ENCODE measurements at regions not wholly inside any gene's neighbourhood (a gene's known extent, or its start where the extent isn't known, plus 50 kb on each side); places are given as distances from the start of the nearest gene placed in this dataset.

- no peak for DNase-seq (ENCODE audit: low spot score)
Observed at GRCh38 chr5:26828294-26828693, 210.1 kb downstream of the CDH9 start.

- DNase-seq (ENCODE audit: low spot score): no peak
Observed at GRCh38 chr5:26813235-26813634, 225.2 kb downstream of the CDH9 start.

- no peak for DNase-seq (ENCODE audit: low spot score)
Observed at GRCh38 chr5:26812714-26813113, 225.7 kb downstream of the CDH9 start.

GRCh38 chr5:26807231-26808199 lies 230.9 kb downstream of the CDH9 start:
- DNase-seq (ENCODE audit: low spot score): no peak

GRCh38 chr5:26805076-26805475 lies 233.3 kb downstream of the CDH9 start:
- DNase-seq (ENCODE audit: low spot score): no peak

GRCh38 chr5:26802944-26803343 lies 235.4 kb downstream of the CDH9 start:
- DNase-seq (ENCODE audit: low spot score): no peak

- DNase-seq (ENCODE audit: low spot score): no peak
Observed at GRCh38 chr5:26791433-26791832, 247.0 kb downstream of the CDH9 start.

GRCh38 chr5:26791021-26791420 lies 247.4 kb downstream of the CDH9 start:
- no peak for DNase-seq (ENCODE audit: low spot score)

GRCh38 chr5:26763215-26763614 lies 275.2 kb downstream of the CDH9 start:
- no peak for DNase-seq (ENCODE audit: low spot score)

GRCh38 chr5:26761446-26761845 lies 276.9 kb downstream of the CDH9 start:
- DNase-seq (ENCODE audit: low spot score): no peak

GRCh38 chr5:26761045-26761444 lies 277.3 kb downstream of the CDH9 start:
- no peak for DNase-seq (ENCODE audit: low spot score)

GRCh38 chr5:26757941-26758340 lies 280.4 kb downstream of the CDH9 start:
- peak; percentile 26 for DNase-seq (ENCODE audit: low spot score)

GRCh38 chr5:26749829-26750228 lies 288.6 kb downstream of the CDH9 start:
- no peak for DNase-seq (ENCODE audit: low spot score)

- DNase-seq (ENCODE audit: low spot score): no peak
Observed at GRCh38 chr5:26740182-26740581, 298.2 kb downstream of the CDH9 start.

- DNase-seq (ENCODE audit: low spot score): no peak
Observed at GRCh38 chr5:26737348-26738265, 300.8 kb downstream of the CDH9 start.

GRCh38 chr5:26727916-26728315 lies 310.5 kb downstream of the CDH9 start:
- no peak for DNase-seq (ENCODE audit: low spot score)

GRCh38 chr5:26719803-26720202 lies 318.6 kb downstream of the CDH9 start:
- no peak for DNase-seq (ENCODE audit: low spot score)

GRCh38 chr5:26700759-26701384 lies 337.5 kb downstream of the CDH9 start:
- DNase-seq (ENCODE audit: low spot score): peak; percentile 65

- no peak for DNase-seq (ENCODE audit: low spot score)
Observed at GRCh38 chr5:26692952-26693351, 345.4 kb downstream of the CDH9 start.

- DNase-seq (ENCODE audit: low spot score): no peak
Observed at GRCh38 chr5:26691486-26691885, 346.9 kb downstream of the CDH9 start.

GRCh38 chr5:26690511-26690910 lies 347.9 kb downstream of the CDH9 start:
- no peak for DNase-seq (ENCODE audit: low spot score)

GRCh38 chr5:26681861-26682260 lies 356.5 kb downstream of the CDH9 start:
- DNase-seq (ENCODE audit: low spot score): no peak
